Activated CD4-positive, alpha-beta T cell treated with anti-CD3 and anti-CD28 coated beads for 36 hours (primary cell): ENCODE measurements at regions not wholly inside any gene's neighbourhood (a gene's known extent, or its start where the extent isn't known, plus 50 kb on each side); places are given as distances from the start of the nearest gene placed in this dataset.
A peak's percentile ranks its signal among the peaks of the same experiment; 100 is the strongest.

Experiments
- ATAC-seq: fragments of 200-7000 bp; cut with Tn5 transposase; one replicate; pipeline ENCODE4 v1.10.0; 2021; ENCODE audit warnings: mild to moderate bottlenecking, moderate library complexity
- CTCF ChIA-PET: fragments of 350-600 bp; sonication (Branson Sonifier 250); formaldehyde crosslinking; loops from one replicate; lab custom pipeline; 2021; ENCODE audit warnings: antibody characterized with exemption; lab: Charles Lee
- POLR2A ChIA-PET: fragments of 350-600 bp; sonication (Branson Sonifier 250); formaldehyde crosslinking; loops from one replicate; lab custom pipeline; 2021; ENCODE audit warnings: antibody characterized with exemption, inconsistent platforms; lab: Charles Lee
- DNase-seq: peaks from one replicate; pipeline ENCODE4 v3.0.0-alpha.2; 2020
- H3K27ac Mint-ChIP-seq: one replicate; pipeline ENCODE4 v1.8.0; 2021; ENCODE audit warnings: mixed read lengths
- H3K27me3 Mint-ChIP-seq: one replicate; pipeline ENCODE4 v1.8.0; 2021; ENCODE audit warnings: mixed read lengths
- H3K36me3 Mint-ChIP-seq: one replicate; pipeline ENCODE4 v1.8.0; 2021; ENCODE audit warnings: low read depth, mixed read lengths
- H3K4me1 Mint-ChIP-seq: one replicate; pipeline ENCODE4 v1.8.0; 2021; ENCODE audit warnings: mixed read lengths
- H3K4me3 Mint-ChIP-seq: one replicate; pipeline ENCODE4 v1.8.0; 2021; ENCODE audit warnings: mild to moderate bottlenecking, moderate library complexity, mixed read lengths
- H3K9me3 Mint-ChIP-seq: one replicate; pipeline ENCODE4 v1.8.0; 2021; ENCODE audit warnings: low read depth, mixed read lengths
- intact Hi-C, 2 experiments: fragments of 100-400 bp; cut with DNase I in 1 of 2; cut with micrococcal nuclease in 1 of 2; formaldehyde crosslinking; loops; one replicate each; pipeline versions ENCODE4 v1.14.2 to v1.15.1; 2022 to 2024; cut with DNase I, micrococcal nuclease

DNA sequence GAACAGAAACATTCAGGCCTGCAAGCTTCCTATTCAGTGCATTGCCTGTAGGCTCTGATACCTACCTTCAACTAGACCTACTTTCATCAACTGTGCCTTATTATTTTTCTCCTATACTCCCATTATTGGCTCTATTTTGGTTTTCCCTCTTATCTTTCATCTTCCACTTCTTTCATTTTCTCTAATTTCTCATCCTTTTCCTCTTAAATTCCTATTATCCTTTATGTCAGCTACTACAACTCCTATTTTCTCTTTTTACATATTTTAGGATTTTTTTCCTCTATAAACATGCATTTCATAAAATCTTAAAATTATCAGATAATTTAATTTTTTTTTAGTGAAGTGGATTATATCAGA is 61.6 kb upstream of the PRDM8 start:
- H3K27ac Mint-ChIP-seq: no peak overlapping the region
- intact Hi-C loops: no loop called here
- ChIA-PET CTCF (interaction anchor here (2.4 kb wide), 1 partner anchor 10 kb away, joined by 10 read pairs; no protein-coding TSS in a partner anchor), POLR2A (no interaction called here)
- ATAC-seq (no peak), DNase-seq (no peak)
- no peaks in the 10 kb centered on the region for H3K9me3 Mint-ChIP-seq
- peaks cover 41% of the 10 kb centered on the region for H3K4me1 Mint-ChIP-seq
- H3K36me3 Mint-ChIP-seq: peaks cover 3% of the 10 kb centered on the region
- H3K27me3 Mint-ChIP-seq: no peaks in the 10 kb centered on the region
- no peak overlapping the region for H3K4me3 Mint-ChIP-seq

DNA sequence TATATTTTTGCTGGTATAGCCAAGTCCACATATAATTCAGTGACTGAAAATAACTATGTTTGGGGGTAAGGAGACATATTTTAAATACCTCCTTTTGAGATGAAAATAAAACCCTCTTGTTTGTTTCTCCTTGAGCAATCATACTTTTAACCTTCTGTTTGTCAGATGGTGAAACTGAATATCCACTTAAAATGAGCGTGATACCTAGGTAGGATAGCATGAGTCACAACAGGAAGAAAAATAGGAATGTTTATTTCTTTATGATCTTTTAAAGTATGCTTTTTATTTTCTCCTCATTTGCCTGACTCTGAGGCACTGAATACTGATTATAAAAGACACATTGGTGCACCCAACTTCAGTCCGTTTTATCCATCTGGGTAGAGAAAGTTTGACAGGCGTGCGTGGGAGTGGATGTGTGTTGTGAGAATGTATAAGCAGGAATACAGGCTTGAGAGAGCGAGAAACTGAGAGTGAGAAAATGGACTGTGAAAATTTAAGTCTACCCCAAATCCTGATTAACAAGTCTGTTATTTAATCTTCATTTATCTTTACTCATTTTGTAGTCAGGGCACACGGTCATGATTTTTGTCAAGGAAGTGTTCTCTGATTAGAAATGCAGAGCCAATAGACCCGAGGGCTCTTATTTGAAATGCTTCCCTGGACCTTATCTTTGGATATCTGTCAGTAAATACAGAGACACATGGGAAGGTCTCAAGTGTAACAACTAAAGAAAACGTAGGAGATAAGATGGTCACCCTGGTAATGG is 62.1 kb upstream of the ANTXR2 start:
- Mint-ChIP-seq H3K27me3 (no peaks in the 10 kb centered on the region), H3K9me3 (no peaks in the 10 kb centered on the region), H3K4me1 (peaks cover 37% of the 10 kb centered on the region), H3K4me3 (no peak overlapping the region), H3K36me3 (peaks cover 3% of the 10 kb centered on the region), H3K27ac (no peak overlapping the region)
- POLR2A ChIA-PET: no interaction called here
- ATAC-seq (no peak), DNase-seq (no peak)
- intact Hi-C loops: no loop called here
- CTCF ChIA-PET: interaction anchor here (2.4 kb wide), 1 partner anchor 10 kb away, joined by 10 read pairs; no protein-coding TSS in a partner anchor

DNA sequence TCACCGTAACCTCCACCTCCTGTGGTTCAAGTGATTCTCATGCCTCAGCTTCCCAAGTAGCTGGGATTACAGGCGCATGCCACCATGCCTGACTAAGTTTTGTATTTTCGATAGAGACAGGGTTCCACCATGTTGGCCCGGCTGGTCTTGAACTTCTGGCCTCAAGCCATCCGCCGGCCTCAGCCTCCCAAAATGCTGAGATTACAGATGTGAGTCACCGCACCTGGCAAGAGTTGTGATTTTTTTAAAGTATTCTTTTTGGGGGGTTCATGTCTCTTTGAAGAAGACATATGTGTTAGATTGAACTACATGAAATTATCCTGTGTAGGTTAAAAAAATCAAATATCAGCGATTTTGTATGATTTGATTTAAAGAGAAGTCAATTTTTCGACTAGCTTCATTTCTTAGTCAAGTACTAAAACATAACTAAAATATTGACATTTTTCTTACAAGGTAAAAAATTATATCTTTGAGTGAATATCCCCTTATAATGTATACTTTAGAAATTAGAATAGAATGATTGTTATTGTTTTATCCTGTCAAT is 60.3 kb upstream of the ANTXR2 start:
- ATAC-seq: no peak
- H3K4me3 Mint-ChIP-seq: no peak overlapping the region
- no peaks in the 10 kb centered on the region for H3K9me3 Mint-ChIP-seq
- ChIA-PET CTCF (no interaction called here), POLR2A (no interaction called here)
- peaks cover 3% of the 10 kb centered on the region for H3K36me3 Mint-ChIP-seq
- peaks cover 28% of the 10 kb centered on the region for H3K4me1 Mint-ChIP-seq
- no peak for DNase-seq
- no peak overlapping the region for H3K27ac Mint-ChIP-seq
- H3K27me3 Mint-ChIP-seq: no peaks in the 10 kb centered on the region
- intact Hi-C loops: no loop called here

DNA sequence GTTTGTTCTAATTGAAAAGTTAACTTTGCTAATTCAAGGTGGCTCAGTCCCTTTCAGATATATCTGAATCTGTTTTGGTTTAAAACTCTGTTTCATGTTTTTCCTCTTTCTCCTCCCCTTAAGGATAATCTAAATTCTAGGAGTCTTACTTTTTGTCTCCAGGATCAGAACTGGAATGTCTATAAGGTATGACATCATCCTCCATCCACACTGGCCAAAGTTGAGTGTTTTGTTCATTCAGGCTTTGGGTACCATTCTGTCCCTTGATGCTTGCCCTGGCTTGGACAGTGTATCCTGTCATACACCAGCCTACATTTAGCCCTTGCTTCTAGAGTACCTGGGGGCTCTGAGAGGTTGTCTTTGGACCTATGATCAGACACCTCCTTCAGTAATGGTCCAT is 56.8 kb upstream of the ANTXR2 start:
- no peak overlapping the region for H3K4me3 Mint-ChIP-seq
- intact Hi-C loops: loop anchor here (1.0 to 5.0 kb wide), 3 partner anchors 40 to 73 kb away; no protein-coding TSS in a partner anchor
- no peaks in the 10 kb centered on the region for H3K9me3 Mint-ChIP-seq
- DNase-seq (no peak), ATAC-seq (no peak)
- POLR2A ChIA-PET: no interaction called here
- H3K36me3 Mint-ChIP-seq: no peaks in the 10 kb centered on the region
- H3K27me3 Mint-ChIP-seq: no peaks in the 10 kb centered on the region
- no peak overlapping the region for H3K27ac Mint-ChIP-seq
- peaks cover 44% of the 10 kb centered on the region for H3K4me1 Mint-ChIP-seq
- CTCF ChIA-PET: no interaction called here

DNA sequence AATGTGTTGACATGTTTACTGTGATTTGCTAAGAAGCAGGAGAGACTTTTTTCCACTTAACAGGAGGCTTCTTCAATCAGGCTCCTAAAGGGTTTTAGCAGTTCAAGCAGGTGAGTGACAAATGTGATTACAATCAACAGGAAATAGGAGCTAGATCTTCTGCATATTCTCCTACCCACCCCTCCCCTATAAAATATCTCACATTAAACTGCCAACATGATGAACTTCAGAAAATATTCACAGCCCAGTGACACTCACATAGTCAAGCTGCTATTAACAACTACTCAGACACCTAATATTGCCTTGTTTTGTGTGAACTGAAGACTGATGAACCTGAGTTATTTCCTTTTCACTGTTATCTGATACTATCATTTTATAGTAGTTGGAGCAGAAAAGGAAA is 55.9 kb upstream of the ANTXR2 start:
- Mint-ChIP-seq H3K4me3 (no peak overlapping the region), H3K4me1 (peaks cover 49% of the 10 kb centered on the region), H3K27me3 (no peaks in the 10 kb centered on the region), H3K27ac (peak overlapping the region; percentile 33), H3K9me3 (no peaks in the 10 kb centered on the region), H3K36me3 (no peaks in the 10 kb centered on the region)
- CTCF ChIA-PET: interaction anchor here (0.6 to 2.1 kb wide), 6 partner anchors 8 to 295 kb away, joined by 3 to 7 read pairs (median 4); no protein-coding TSS in a partner anchor
- no peak for ATAC-seq
- POLR2A ChIA-PET: no interaction called here
- intact Hi-C loops: loop anchor here in 1 of 2 experiments (5.0 kb wide), 2 partner anchors 72 to 73 kb away; no protein-coding TSS in a partner anchor
- DNase-seq: no peak

DNA sequence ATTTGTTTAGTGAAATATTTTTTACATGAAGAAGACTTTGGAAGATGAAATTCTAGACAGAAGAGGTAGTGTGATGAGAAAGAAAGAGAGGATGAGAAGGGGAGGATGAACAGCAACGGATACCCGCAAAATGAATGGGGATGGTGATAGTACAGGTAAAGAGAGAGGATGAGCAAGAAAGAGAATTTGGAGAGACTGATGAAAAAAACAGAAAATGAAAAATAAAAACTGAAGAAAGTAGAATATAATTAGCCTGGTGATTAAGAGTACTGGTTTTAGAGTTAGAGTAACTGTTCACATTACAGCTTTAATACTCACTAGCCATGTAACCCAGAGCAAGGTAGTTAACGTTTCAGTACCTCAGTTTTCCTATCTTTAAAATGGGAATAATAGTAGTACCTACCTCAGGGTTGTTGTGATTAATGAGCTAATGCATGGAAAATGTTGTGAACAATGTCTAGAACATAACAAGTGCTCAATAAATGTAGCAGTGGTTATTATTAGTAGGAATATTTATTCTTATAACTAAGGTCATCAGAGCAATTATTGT is 54.9 kb upstream of the ANTXR2 start:
- peak overlapping the region; percentile 28 for H3K27ac Mint-ChIP-seq
- intact Hi-C loops: loop anchor here (1.0 to 5.0 kb wide), 5 partner anchors 11 to 74 kb away; no protein-coding TSS in a partner anchor
- ATAC-seq (no peak), DNase-seq (no peak)
- H3K27me3 Mint-ChIP-seq: no peaks in the 10 kb centered on the region
- peaks cover 52% of the 10 kb centered on the region for H3K4me1 Mint-ChIP-seq
- no peak overlapping the region for H3K4me3 Mint-ChIP-seq
- H3K9me3 Mint-ChIP-seq: no peaks in the 10 kb centered on the region
- no peaks in the 10 kb centered on the region for H3K36me3 Mint-ChIP-seq
- CTCF ChIA-PET: interaction anchor here (0.9 to 2.1 kb wide), 5 partner anchors 9 to 84 kb away, joined by 3 to 7 read pairs (median 3); no protein-coding TSS in a partner anchor
- POLR2A ChIA-PET: no interaction called here

DNA sequence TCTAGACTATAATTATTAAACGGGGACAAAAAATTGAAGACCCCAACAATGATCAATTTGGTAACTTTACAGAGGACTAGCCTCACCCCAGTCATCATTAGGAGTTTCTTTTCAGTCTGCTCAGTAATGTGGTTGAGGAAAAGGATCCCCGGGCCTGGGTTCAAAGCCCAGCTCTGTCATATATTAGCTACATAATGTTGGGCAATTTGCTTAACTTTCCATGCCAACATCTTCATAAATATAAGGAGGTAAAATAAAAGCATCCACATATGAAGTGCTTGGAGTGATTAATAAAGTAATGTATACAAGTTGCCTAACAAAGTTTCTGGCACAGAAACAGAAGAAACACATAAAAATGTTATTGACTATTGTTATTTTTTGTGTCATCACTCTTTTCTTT is 53.4 kb upstream of the ANTXR2 start:
- Mint-ChIP-seq H3K27ac (peak overlapping the region; percentile 47), H3K4me1 (peaks cover 52% of the 10 kb centered on the region)
- POLR2A ChIA-PET: interaction anchor here (1.1 to 1.5 kb wide), 2 partner anchors 12 to 28 kb away, joined by 3 to 5 read pairs; no protein-coding TSS in a partner anchor

DNA sequence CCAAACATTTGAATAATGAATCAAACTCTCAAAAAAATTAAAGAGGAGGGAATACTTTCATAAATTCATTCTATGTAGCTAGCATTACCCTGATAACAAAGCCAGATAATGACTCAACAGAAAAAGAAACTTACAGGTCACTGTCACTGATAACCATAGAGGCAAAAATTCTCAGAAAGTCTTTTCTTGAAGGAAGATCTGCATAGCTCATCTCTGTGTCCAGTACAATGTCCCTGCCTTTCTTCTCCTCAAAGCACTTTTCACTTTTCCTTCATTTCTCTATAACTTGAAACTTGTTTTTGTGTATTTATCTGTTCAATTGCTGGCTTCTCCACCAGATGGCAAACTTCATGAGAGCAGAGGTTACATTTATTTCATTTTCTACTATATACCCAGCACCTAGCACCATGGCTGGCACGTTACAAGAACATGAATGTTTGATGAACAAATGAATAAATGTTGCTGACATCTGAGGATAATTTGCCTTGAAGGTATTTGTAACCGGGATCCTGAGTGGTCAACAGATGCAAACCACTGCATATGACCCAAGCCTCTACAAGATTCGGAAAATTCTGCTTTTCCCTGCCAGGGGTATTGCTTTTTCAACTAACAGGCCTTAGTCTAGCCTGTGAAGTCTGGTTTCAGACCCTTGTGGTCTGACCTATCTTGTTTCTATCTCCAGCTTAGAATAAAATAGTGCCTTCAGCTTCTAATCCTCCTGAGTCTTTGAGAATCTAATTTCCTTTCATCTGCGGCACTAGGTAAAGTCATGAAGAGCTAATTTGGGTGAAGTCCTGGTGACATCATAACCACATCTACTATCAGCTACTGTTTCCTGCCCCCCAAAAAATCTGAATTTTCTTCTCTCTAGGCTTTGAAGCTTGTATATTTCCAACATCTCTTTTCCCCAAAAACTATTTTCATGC is 52.5 kb upstream of the ANTXR2 start:
- no peaks in the 10 kb centered on the region for H3K36me3 Mint-ChIP-seq
- no peaks in the 10 kb centered on the region for H3K27me3 Mint-ChIP-seq
- DNase-seq (peak; percentile 42), ATAC-seq (peak; percentile 79)
- no peaks in the 10 kb centered on the region for H3K9me3 Mint-ChIP-seq
- POLR2A ChIA-PET: interaction anchor here (1.1 to 1.5 kb wide), 2 partner anchors 12 to 28 kb away, joined by 3 to 5 read pairs; no protein-coding TSS in a partner anchor
- CTCF ChIA-PET: interaction anchor here (0.6 to 2.5 kb wide), 24 partner anchors 11 to 193 kb away, joined by 3 to 29 read pairs (median 4); no protein-coding TSS in a partner anchor
- peaks cover 49% of the 10 kb centered on the region for H3K4me1 Mint-ChIP-seq
- peak overlapping the region; percentile 9 for H3K4me3 Mint-ChIP-seq
- H3K27ac Mint-ChIP-seq: peak overlapping the region; percentile 39
- intact Hi-C loops: loop anchor here (1.0 to 5.0 kb wide), 7 partner anchors 47 to 77 kb away; no protein-coding TSS in a partner anchor

More for the DNA sequence above, 53.4 kb upstream of the ANTXR2 start:
- DNase-seq (no peak), ATAC-seq (no peak)
- CTCF ChIA-PET: interaction anchor here (0.7 to 2.5 kb wide), 21 partner anchors 10 to 127 kb away, joined by 3 to 29 read pairs (median 4); no protein-coding TSS in a partner anchor
- intact Hi-C loops: loop anchor here (2.0 to 5.0 kb wide), 4 partner anchors 46 to 76 kb away; no protein-coding TSS in a partner anchor
- H3K36me3 Mint-ChIP-seq: no peaks in the 10 kb centered on the region
- H3K27me3 Mint-ChIP-seq: no peaks in the 10 kb centered on the region
- H3K9me3 Mint-ChIP-seq: no peaks in the 10 kb centered on the region
- H3K4me3 Mint-ChIP-seq: no peak overlapping the region

DNA sequence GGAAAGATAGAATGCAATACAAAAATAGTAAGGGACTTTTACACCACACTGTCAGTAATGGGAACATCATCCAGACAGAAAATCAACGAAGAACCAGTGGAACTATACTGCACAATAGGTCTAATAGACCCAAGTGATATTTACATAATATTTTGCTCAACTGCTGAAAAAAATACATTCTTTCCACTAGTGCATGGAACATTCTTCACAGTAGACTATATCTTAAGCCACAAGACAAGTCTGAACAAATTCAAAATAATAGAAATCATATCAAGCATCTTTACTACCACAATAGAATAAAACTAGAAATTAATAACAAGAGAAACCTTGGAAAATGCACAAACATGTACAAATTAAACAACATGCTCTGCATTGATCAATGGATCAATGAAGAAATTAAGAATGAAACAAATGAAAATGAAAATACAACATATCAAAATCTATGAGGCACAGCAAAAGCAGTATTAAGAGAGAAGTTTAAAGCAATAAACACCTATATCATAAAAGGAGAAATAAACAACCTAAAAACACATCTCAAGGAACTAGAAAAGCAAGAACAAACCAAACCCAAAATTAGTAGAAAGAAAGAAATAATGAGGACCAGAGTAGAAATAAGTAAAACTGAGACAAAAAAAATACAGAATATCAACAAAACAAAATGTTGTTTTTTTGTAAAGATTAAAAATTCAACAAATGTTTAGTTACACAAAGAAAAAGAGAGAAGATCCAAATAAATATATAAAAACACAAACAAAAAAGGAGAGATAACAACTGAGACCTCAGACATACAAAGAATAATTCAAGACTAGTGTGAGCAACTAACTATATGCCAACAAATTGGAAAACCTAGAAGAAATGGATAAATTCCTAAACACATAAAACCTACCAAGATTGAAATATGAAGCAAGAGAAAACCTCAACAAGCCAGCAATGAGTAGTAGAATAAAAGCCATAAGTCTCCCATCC is 51.5 kb upstream of the ANTXR2 start:
- CTCF ChIA-PET: interaction anchor here (1.2 to 2.5 kb wide), 10 partner anchors 12 to 168 kb away, joined by 3 to 29 read pairs (median 9); no protein-coding TSS in a partner anchor
- Mint-ChIP-seq H3K4me1 (peaks cover 46% of the 10 kb centered on the region), H3K4me3 (no peak overlapping the region), H3K9me3 (no peaks in the 10 kb centered on the region), H3K27me3 (no peaks in the 10 kb centered on the region), H3K36me3 (no peaks in the 10 kb centered on the region), H3K27ac (peak overlapping the region; percentile 39)
- ATAC-seq (no peak), DNase-seq (no peak)
- POLR2A ChIA-PET: interaction anchor here (1.5 kb wide), 1 partner anchor 29 kb away, joined by 5 read pairs; no protein-coding TSS in a partner anchor
- intact Hi-C loops: loop anchor here (1.0 to 5.0 kb wide), 6 partner anchors 46 to 78 kb away; no protein-coding TSS in a partner anchor
